T-cell (primary cell): ENCODE measurements at regions not wholly inside any gene's neighbourhood (a gene's known extent, or its start where the extent isn't known, plus 50 kb on each side); places are given as distances from the start of the nearest gene placed in this dataset.

Source experiments
- ATAC-seq, 4 experiments: fragments of 200-7000 bp in 3 of 4; fragments of 150-1000 bp in 1 of 4; cut with Tn5 transposase; replicated peaks in 1 of 4; 1 replicate in 3 of 4; 2 replicates in 1 of 4; pipeline ENCODE4 v1.10.0; 2021; ENCODE audit warnings: moderate library complexity in 3 of 4, mild to moderate bottlenecking in 2 of 4, moderate number of reproducible peaks in 1 of 4
- CTCF ChIA-PET, 2 donors: fragments of 300-600 bp; sonication (Branson Sonifier 250); formaldehyde crosslinking; loops; one replicate each; lab custom pipeline; 2022; ENCODE audit warnings: antibody characterized with exemption in 2 of 2; lab: Charles Lee
- POLR2A ChIA-PET, 2 donors: fragments of 300-600 bp; sonication (Branson Sonifier 250); formaldehyde crosslinking; loops; one replicate each; lab custom pipeline; 2022; ENCODE audit warnings: antibody characterized with exemption in 2 of 2; lab: Charles Lee
- DNase-seq, 35 experiments: peaks; one replicate each; pipeline versions ENCODE4 v3.0.0 to v3.0.0-alpha.2; 2013 to 2023
- H3K27ac ChIP-seq: one replicate; pipeline ENCODE4 v1.5.1; 2013; ENCODE audit warnings: low read length
- H3K27me3 ChIP-seq, 2 experiments: replicated peaks in 1 of 2; 1 replicate in 1 of 2; 2 replicates in 1 of 2; pipeline versions ENCODE4 v1.6.1 to v1.7.0; 2013; ENCODE audit warnings: low read length in 1 of 2, mixed read lengths in 1 of 2; ENCODE audit not compliant: control insufficient read depth in 2 of 2, insufficient read depth in 2 of 2; ENCODE audit errors: extremely low read depth in 1 of 2
- H3K36me3 ChIP-seq, 2 donors: 1 replicate in 1 of 2; 2 replicates in 1 of 2; pipeline versions ENCODE4 v1.6.1 to v1.7.0; 2013; ENCODE audit warnings: low read length in 1 of 2; ENCODE audit not compliant: control insufficient read depth in 2 of 2, insufficient read depth in 1 of 2; ENCODE audit errors: extremely low read depth in 1 of 2
- H3K4me1 ChIP-seq, 2 experiments: 1 replicate in 1 of 2; 2 replicates in 1 of 2; pipeline versions ENCODE4 v1.6.1 to v1.7.0; 2013; ENCODE audit warnings: low read length in 2 of 2, mixed read lengths in 1 of 2; ENCODE audit not compliant: insufficient read depth in 2 of 2, control insufficient read depth in 1 of 2; ENCODE audit errors: extremely low read depth in 1 of 2
- H3K4me3 ChIP-seq, 2 donors: 1 replicate in 1 of 2; 2 replicates in 1 of 2; pipeline versions ENCODE4 v1.5.1 to v1.7.0; 2013; ENCODE audit warnings: mild to moderate bottlenecking in 2 of 2, low read length in 1 of 2, moderate library complexity in 1 of 2; ENCODE audit not compliant: control insufficient read depth in 1 of 2; ENCODE audit errors: extremely low read depth in 1 of 2
- H3K9me3 ChIP-seq: 2 replicates; pipeline ENCODE4 v1.7.0; 2013
- H3K27ac Mint-ChIP-seq, 2 donors: one replicate each; pipeline ENCODE4 v1.8.0; 2020 to 2021; ENCODE audit warnings: mild to moderate bottlenecking in 2 of 2, mixed read lengths in 2 of 2
- H3K27me3 Mint-ChIP-seq, 2 donors: one replicate each; pipeline ENCODE4 v1.8.0; 2021 to 2022; ENCODE audit warnings: mixed read lengths in 2 of 2
- H3K36me3 Mint-ChIP-seq: one replicate; pipeline ENCODE4 v1.8.0; 2021; ENCODE audit warnings: mixed read lengths
- H3K4me1 Mint-ChIP-seq, 3 donors: one replicate each; pipeline ENCODE4 v1.8.0; 2020 to 2022; ENCODE audit warnings: mixed read lengths in 3 of 3, mild to moderate bottlenecking in 1 of 3
- H3K4me3 Mint-ChIP-seq, 3 donors: one replicate each; pipeline ENCODE4 v1.8.0; 2020 to 2022; ENCODE audit warnings: mild to moderate bottlenecking in 3 of 3, mixed read lengths in 3 of 3, moderate library complexity in 3 of 3
- H3K9me3 Mint-ChIP-seq, 3 donors: one replicate each; pipeline ENCODE4 v1.8.0; 2020 to 2022; ENCODE audit warnings: mixed read lengths in 3 of 3
- WGBS: methylation state at CpG from one replicate; pipeline ENCODE4 v1.1.5; 2013; ENCODE audit warnings: missing lambda C conversion rate; ENCODE audit not compliant: insufficient coverage; 5-methylcytosine and 5-hydroxymethylcytosine counted together

DNA sequence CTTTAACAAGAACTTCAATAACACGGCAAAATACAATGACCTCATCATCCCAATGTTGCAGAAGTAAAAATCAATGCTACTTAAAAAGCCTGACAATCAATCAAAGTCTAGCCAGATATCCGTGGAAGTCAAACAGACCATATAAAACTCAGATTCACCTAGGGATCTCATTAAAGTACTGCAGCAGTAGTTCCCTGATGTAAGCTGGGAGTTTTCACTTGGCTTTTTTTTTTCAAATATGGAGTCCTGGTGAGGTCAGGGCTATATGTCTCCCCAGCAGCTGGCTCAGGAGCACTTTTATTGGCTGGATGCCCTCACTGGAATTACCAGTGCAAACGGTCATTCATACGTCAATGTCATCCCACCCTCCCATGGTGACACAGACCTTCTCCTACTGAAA lies 220.6 kb upstream of the SLC30A5 start:
- Histone ChIP-seq H3K36me3 (no peaks in the 10 kb centered on the region), H3K27me3 (no peaks in the 10 kb centered on the region), H3K4me3 (no peak overlapping the region), H3K9me3 (no peaks in the 10 kb centered on the region), H3K4me1 (peaks cover 7 to 19% of the 10 kb centered on the region in 2 experiments), H3K27ac (no peak overlapping the region)
- no peak overlapping the region for H3K27ac Mint-ChIP-seq
- POLR2A ChIA-PET, result no interaction called here
- H3K4me1 Mint-ChIP-seq, result peaks cover 14 to 16% (median 15%) of the 10 kb centered on the region in 3 donors
- H3K4me3 Mint-ChIP-seq, result no peak overlapping the region
- H3K36me3 Mint-ChIP-seq, result no peaks in the 10 kb centered on the region
- DNase-seq (no peak), ATAC-seq (no peak)
- no CpG with 5 or more reads among the region's 4 CpGs for WGBS
- H3K9me3 Mint-ChIP-seq, result no peaks in the 10 kb centered on the region
- no peaks in the 10 kb centered on the region for H3K27me3 Mint-ChIP-seq
- CTCF ChIA-PET, result no interaction called here

DNA sequence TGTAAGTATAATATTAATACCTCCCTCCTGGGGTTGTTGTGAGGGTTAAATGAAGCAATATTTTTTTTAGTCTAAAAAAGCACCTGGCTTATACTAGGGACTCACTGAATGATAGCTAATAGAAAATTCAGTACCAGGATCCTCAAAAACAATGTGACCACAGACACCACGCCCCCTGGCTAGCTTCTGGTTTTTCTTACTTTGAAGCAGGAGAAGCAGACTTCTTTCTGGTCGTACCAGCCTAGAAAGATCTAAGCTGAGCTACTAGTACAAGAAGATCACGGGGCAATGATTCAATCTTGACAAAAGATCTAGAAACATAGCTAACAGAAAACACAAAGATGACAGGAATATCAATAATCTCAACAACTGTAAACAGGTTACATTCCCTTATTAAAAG lies 218.5 kb upstream of the SLC30A5 start:
- H3K4me1 ChIP-seq, result peaks cover 7 to 19% of the 10 kb centered on the region in 2 experiments
- peaks cover 14 to 16% (median 15%) of the 10 kb centered on the region in 3 donors for H3K4me1 Mint-ChIP-seq
- H3K27ac Mint-ChIP-seq, result peak overlapping the region; percentile 63 to 75
- WGBS, result 5% methylated on average over 3 of the region's 3 CpGs
- H3K36me3 ChIP-seq, result no peaks in the 10 kb centered on the region
- H3K9me3 Mint-ChIP-seq, result no peaks in the 10 kb centered on the region
- H3K27me3 ChIP-seq, result no peaks in the 10 kb centered on the region
- POLR2A ChIA-PET, result no interaction called here
- H3K9me3 ChIP-seq, result no peaks in the 10 kb centered on the region
- CTCF ChIA-PET, result interaction anchor here in 1 of 2 donors (0.6 kb wide), 1 partner anchor 1489 kb away, joined by 3 read pairs; no protein-coding TSS in a partner anchor
- H3K4me3 Mint-ChIP-seq, result peak overlapping the region in 1 of 3 donors; percentile 10
- H3K27me3 Mint-ChIP-seq, result no peaks in the 10 kb centered on the region
- DNase-seq (peak; percentile 14 to 74 (median 45)), ATAC-seq (peak; percentile 74 to 93 (median 90))
- H3K4me3 ChIP-seq, result no peak overlapping the region
- no peaks in the 10 kb centered on the region for H3K36me3 Mint-ChIP-seq
- H3K27ac ChIP-seq, result no peak overlapping the region

DNA sequence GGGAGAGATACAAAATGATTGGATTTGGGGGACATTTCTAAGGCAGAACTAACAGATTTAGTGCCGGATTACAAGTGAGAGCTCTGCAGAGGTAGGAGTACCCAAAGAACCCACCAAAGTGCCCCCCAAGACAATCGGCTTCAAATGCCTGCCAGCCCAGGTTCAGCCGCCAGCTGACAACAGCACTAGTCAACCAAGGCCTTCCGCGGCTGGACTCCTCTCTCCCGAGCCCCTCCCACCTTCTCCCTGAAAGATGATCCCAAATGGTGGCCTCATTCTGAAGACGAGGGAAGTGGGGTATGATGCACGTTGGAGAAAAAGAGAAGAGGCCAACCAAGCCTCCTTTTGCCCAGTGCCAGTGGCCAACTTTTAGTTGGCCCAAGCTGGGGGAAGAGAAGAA lies 210.4 kb upstream of the SLC30A5 start:
- peak overlapping the region in 1 of 3 donors; percentile 38 for H3K4me3 Mint-ChIP-seq
- no peak overlapping the region for H3K27ac Mint-ChIP-seq
- no CpG with 5 or more reads among the region's 8 CpGs for WGBS

DNA sequence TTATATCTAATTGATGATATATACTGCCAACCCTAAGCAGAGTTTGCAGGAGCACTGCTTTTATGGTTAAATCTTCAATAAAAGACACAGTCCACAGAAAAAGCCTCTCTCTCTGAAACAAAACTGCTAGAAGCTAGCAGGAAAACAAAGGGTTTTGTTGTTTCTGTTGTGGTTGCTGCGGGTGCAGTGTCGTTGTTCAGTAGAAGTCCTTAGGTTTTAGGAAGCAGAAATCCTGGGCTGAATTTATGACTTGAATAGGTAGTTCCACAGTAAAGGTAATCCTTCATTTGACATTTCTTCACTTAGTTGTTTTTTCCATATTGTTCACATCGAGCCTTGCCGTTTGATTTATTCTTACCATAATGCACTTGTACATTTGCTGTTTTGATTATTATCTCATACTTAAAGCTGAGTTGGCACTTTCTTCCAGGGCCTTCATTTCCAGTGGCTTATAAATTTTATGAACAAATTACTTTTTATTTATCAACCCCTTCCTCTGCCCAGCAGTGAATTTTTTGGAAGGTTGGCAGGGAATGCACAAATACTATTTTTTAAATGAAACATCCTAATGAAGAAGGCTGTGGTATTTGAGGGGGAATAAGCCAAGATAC lies 209.6 kb upstream of the SLC30A5 start:
- Histone ChIP-seq H3K4me1 (peaks cover 17 to 24% of the 10 kb centered on the region in 2 experiments), H3K27me3 (no peaks in the 10 kb centered on the region), H3K36me3 (no peaks in the 10 kb centered on the region), H3K9me3 (no peaks in the 10 kb centered on the region), H3K27ac (no peak overlapping the region), H3K4me3 (no peak overlapping the region)
- peaks cover 0 to 4% (median 0%) of the 10 kb centered on the region in 3 donors for H3K9me3 Mint-ChIP-seq
- H3K4me1 Mint-ChIP-seq, result peaks cover 24 to 33% (median 32%) of the 10 kb centered on the region in 3 donors
- no peaks in the 10 kb centered on the region for H3K27me3 Mint-ChIP-seq
- H3K27ac Mint-ChIP-seq, result no peak overlapping the region
- WGBS, result no CpG with 5 or more reads among the region's 4 CpGs
- no peaks in the 10 kb centered on the region for H3K36me3 Mint-ChIP-seq
- ChIA-PET CTCF (interaction anchor here (0.6 to 1.4 kb wide), 5 partner anchors 10 to 1933 kb away, joined by 3 to 5 read pairs (median 3); no protein-coding TSS in a partner anchor), POLR2A (interaction anchor here in 1 of 2 donors (0.6 to 0.7 kb wide), 2 partner anchors 470 to 1898 kb away, joined by 3 read pairs; no protein-coding TSS in a partner anchor)
- peak in 15 of 35 experiments; percentile 2 to 53 (median 18) for DNase-seq
- peak in 2 of 4 experiments; percentile 59 to 79 for ATAC-seq
- peak overlapping the region in 2 of 3 donors; percentile 0 to 18 for H3K4me3 Mint-ChIP-seq

More for the DNA sequence above, 210.4 kb upstream of the SLC30A5 start:
- H3K27me3 ChIP-seq, result no peaks in the 10 kb centered on the region
- no peaks in the 10 kb centered on the region for H3K9me3 ChIP-seq
- peaks cover 0 to 4% (median 0%) of the 10 kb centered on the region in 3 donors for H3K9me3 Mint-ChIP-seq
- DNase-seq (no peak), ATAC-seq (no peak)
- ChIA-PET CTCF (interaction anchor here (0.6 kb wide), 2 partner anchors 11 to 842 kb away, joined by 3 to 5 read pairs; no protein-coding TSS in a partner anchor), POLR2A (interaction anchor here in 1 of 2 donors (0.7 kb wide), 1 partner anchor 469 kb away, joined by 3 read pairs; no protein-coding TSS in a partner anchor)
- H3K4me1 ChIP-seq, result peaks cover 17 to 24% of the 10 kb centered on the region in 2 experiments
- H3K27me3 Mint-ChIP-seq, result no peaks in the 10 kb centered on the region
- H3K36me3 Mint-ChIP-seq, result no peaks in the 10 kb centered on the region
- H3K36me3 ChIP-seq, result no peaks in the 10 kb centered on the region
- H3K27ac ChIP-seq, result no peak overlapping the region
- H3K4me1 Mint-ChIP-seq, result peaks cover 24 to 33% (median 32%) of the 10 kb centered on the region in 3 donors
- H3K4me3 ChIP-seq, result no peak overlapping the region

DNA sequence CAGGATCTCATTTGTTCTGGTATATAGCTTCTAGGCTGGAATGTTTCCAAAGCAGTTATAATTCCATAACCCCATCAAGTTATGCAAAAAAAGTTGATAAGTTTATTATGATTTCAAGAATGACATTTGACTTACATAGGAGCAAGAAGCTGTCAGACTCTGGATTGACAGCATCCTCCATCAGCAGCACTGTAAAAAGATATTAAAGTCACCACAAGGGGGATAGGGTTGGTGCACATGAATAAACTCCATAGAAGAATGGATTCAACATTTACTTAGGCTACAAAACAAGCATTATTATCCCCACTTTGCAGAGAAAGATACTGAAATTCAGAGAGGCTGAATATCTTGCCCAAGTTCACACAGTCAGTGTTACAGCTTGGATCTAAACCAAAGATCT lies 208.9 kb upstream of the SLC30A5 start:
- CTCF ChIA-PET, result interaction anchor here in 1 of 2 donors (0.6 to 1.4 kb wide), 3 partner anchors 305 to 1934 kb away, joined by 3 read pairs; no protein-coding TSS in a partner anchor
- DNase-seq (peak in 1 of 35 experiments; percentile 41), ATAC-seq (peak in 2 of 4 experiments; percentile 36 to 55)
- no peaks in the 10 kb centered on the region for H3K9me3 ChIP-seq
- Mint-ChIP-seq H3K9me3 (peaks cover 0 to 4% (median 0%) of the 10 kb centered on the region in 3 donors), H3K27me3 (no peaks in the 10 kb centered on the region), H3K4me1 (peaks cover 24 to 33% (median 32%) of the 10 kb centered on the region in 3 donors), H3K4me3 (no peak overlapping the region), H3K27ac (no peak overlapping the region), H3K36me3 (no peaks in the 10 kb centered on the region)
- H3K4me3 ChIP-seq, result no peak overlapping the region
- no peaks in the 10 kb centered on the region for H3K36me3 ChIP-seq
- no peaks in the 10 kb centered on the region for H3K27me3 ChIP-seq
- POLR2A ChIA-PET, result interaction anchor here in 1 of 2 donors (0.6 kb wide), 1 partner anchor 1899 kb away, joined by 3 read pairs; no protein-coding TSS in a partner anchor
- H3K4me1 ChIP-seq, result peaks cover 17 to 24% of the 10 kb centered on the region in 2 experiments
- H3K27ac ChIP-seq, result no peak overlapping the region

DNA sequence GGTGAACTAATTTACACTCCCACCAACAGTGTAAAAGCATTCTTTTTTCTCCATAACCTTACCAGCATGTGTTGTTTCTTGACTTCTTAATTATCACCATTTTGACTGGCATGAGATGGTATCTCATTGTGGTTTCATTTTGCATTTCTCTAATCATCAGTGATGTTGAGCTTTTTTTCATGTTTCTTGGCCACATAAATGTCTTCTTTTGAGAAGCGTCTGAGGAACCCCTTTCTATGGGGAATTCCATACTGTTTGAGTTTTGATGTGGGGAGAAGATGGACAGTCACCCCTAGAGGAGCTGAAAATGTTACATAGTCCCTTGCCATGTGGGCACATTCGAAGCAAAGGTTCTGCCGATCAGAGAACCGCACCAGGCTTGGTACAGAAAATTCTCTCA lies 207.0 kb upstream of the SLC30A5 start:
- Histone ChIP-seq H3K9me3 (no peaks in the 10 kb centered on the region), H3K27ac (no peak overlapping the region), H3K4me3 (no peak overlapping the region), H3K36me3 (no peaks in the 10 kb centered on the region), H3K4me1 (peaks cover 17 to 27% of the 10 kb centered on the region in 2 experiments), H3K27me3 (no peaks in the 10 kb centered on the region)
- Mint-ChIP-seq H3K27me3 (no peaks in the 10 kb centered on the region), H3K4me3 (peak overlapping the region in 1 of 3 donors; percentile 18), H3K9me3 (peaks cover 0 to 4% (median 0%) of the 10 kb centered on the region in 3 donors), H3K27ac (no peak overlapping the region), H3K36me3 (no peaks in the 10 kb centered on the region), H3K4me1 (peaks cover 30 to 40% (median 39%) of the 10 kb centered on the region in 3 donors)
- POLR2A ChIA-PET, result no interaction called here
- DNase-seq (peak in 1 of 35 experiments; percentile 20), ATAC-seq (peak in 1 of 4 experiments; percentile 38)
- WGBS, result 68% methylated on average over 3 of the region's 4 CpGs
- CTCF ChIA-PET, result no interaction called here
